GM18519 (cell line): ENCODE measurements at regions not wholly inside any gene's neighbourhood (a gene's known extent, or its start where the extent isn't known, plus 50 kb on each side); places are given as distances from the start of the nearest gene placed in this dataset.
A peak's percentile ranks its signal among the peaks of the same experiment; 100 is the strongest.

ENCODE experiments used
- ATAC-seq: cut with Tn5 transposase; IDR thresholded peaks from one replicate; pipeline ENCODE4 v1.9.1; 2021; ENCODE audit warnings: mild to moderate bottlenecking, moderate library complexity; ENCODE audit not compliant: unreplicated experiment, low FRiP score

DNA sequence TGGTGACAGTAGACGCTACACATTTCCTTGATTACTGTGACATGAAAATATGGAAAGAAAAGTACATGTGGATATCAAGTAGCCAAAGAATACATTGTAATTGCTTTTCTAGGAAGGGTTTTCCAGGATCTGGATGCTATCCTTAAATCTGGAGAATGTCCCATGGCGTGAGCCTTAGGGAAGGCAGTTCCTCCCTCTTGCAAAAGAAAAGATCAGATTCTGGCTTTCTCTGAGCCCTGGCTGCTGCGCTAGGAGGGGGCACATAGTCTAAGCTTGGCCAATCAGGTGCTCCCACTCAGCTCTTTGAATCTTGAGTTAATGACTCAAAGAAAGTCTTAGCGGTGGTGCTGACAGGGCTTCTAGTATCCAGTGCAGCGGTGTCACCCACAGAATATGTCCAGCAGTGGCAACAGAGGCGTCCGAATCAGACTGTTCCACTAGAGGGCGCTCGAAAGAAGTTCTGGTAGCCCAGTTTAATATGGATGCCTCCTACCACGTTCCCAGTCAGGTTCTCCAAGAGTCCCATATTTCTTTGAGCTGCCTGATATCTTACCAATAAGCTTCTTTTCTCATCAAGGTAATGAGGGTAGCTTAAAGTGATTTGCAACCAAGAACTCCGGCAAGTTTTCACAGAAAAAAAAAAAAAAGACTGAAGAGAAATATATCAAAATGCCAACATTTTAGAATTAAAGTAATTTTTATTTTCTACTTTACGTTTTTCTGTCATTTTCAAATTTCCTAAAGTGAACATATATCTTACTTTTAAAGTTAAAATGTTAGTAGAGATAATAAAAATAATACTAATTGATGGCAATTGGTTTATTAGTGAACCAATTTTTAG lies 213.4 kb upstream of the S100G start:
- ATAC-seq: no peak

DNA sequence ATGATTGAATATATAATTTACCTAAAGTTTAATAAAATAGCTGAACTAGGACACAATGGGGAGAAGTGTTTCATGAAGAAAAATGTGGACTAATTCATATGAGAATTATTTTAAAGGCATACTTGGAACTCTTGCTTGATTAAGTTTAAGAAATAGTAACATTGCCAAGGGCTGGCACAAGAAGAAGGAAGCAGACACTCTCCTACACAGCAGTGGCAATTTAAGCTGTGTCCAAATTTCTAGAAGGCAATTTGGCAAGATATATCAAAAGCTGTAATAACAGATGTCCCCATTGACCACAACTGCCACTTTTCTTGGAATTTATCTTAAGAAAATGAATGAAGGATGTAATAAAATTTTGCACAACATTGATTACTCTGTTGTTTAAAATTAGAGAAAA lies 209.5 kb upstream of the S100G start:
- ATAC-seq: no peak

DNA sequence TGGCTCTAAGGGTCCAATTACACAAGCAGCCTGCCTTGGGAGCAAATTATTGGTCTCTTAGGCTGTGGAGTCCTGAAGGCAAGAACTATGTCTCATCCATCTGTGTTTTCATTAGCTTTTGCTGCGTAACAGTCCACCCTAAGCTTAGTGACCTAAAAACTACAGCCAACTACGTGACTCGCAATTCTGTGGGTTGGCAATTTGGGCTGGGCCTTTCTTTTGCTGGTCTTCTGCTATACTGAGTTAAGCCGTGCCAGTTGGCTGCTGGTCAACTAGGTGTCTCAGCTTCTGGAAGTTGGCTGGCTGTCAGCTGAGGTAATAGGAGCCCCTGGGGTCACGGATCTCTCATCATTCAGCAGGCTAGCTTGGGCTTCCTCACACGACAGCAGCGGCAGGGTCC lies 205.6 kb upstream of the S100G start:
- ATAC-seq: no peak

DNA sequence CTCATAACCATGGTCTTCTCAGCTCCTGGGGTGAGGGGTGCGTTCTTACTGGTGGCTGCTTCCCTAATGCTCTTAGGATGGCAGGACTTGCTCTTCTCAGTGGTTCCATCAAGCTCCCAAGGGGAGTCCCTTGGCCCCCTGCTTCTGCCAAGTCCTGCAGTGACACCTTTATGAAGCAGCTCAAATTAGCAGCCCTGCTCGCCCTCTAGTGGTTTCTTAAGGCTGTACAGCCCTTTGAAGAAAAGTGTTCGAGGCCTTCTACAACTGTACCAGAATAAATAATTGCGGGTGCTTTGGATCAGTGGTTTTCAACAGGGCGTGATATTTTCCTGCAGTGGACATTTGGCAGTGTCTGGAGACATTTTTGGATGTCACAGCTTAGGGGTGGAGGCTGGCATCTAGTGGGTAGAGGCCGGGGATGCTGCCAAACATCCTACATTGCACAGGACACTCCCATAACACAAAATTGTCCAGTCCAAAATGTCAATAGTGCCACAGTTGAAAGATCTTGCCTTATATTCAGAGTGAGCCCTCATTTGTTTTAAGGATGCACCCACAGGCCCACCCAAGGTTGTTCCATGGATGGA lies 204.7 kb upstream of the S100G start:
- peak; percentile 67 for ATAC-seq

DNA sequence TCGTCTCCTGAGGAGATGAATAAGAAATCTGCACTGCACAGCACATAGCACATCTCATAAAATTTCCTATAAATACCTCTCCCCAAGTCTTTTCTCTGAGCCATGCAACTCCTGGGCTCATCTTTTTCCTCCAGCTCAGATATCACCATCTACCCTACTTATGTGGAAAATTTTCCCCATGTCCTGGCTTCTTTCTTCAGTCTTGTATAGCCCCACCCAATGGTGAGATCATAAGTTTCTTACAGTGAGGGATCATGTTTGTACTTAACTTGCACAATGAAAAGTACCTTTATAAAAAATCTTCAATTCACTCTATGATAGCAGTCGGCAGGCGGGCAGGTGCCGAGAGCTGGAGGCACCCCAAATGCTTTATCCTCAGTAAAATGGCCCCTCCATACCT lies 198.6 kb upstream of the S100G start:
- no peak for ATAC-seq

DNA sequence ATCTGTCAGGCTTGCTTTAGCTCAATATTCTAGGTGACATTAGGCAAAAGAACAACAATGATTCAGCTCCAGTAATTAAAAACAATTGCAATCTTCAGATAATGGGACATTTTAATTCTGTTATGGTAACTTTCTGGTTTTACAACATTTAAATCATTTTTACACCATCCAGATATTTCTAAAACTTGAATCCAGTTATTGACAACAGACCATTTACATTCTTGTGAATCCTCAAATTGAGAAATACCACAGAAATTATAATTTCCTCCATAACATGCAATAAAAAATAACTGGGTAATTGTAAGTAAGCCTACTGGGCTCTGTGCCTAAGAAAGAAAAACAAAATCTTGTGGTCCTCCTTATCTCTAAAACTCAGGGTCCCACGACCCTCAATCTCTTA lies 195.0 kb upstream of the S100G start:
- no peak for ATAC-seq

DNA sequence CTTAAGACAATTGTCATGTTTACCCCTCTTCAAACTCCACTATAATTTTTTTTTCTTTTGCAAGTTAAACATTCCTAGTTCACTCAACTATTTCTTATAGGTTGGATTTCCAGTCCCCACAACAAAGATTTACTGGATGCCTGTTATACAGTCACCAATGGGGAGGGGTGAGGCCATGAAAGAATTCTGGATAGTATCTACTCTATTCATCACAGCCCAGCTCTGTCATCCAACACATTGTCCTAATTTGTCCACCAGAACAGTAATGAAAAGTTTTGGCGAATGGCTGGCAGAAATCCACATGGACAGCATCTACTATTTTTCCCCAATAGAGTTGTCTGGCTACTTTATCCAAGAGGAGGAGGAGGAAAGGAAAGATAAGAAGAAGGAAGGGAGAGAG lies 192.7 kb upstream of the S100G start:
- no peak for ATAC-seq

DNA sequence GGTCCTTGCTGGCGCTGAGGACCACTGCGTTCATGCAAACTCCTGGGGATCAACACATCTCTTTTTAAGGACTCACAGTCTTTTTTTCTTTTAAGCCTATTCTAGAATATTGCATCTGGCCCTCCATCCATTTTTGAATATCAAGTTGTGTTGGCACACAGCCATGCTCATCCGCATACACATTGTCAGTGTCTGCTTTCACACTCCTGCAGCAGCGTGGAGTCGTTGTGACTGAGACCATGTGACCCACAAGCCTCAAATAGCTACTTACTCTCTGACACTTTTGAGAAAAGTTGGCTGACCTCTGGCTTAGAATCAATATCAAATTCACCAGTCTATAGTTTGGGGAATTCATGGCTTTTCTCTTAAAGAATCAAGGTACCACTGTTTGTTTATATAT lies 191.8 kb upstream of the S100G start:
- ATAC-seq: no peak

DNA sequence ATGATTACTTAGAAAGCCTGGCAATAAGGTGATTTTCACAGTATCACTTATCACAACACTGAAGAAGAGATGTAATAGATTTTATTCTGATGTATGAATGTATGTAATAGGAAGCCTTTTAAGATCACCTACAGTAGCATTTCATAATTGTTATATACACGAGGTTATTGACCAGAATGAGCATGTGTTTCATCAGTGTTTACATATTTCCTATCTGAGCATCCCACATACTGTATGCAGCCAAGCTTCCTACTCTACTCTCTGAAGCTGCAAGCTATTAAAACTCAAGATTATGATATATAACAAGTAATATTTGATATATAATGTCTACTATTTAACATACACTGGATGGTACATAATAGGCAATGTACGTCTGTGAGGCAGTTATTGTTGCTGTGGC lies 190.9 kb upstream of the S100G start:
- no peak for ATAC-seq

DNA sequence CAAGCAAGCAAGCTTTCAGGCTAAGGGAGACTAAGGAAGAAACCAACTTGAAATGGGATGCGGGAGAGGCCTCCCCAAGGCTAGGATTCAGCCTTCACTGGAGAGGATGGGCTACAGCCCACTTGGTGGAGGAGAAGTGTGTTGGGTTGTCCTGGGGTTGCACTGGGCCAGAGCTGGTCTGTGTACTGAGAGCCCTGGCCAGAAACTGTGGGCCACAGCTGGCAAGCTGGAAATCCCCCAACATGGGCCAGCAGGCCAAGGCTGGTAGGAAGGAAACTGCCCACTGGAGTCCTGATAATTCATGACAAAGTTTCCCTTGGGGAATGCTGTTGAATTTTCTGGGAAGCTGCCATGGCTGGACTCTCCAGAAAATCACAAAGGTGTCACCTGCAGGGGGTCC lies 188.0 kb upstream of the S100G start:
- ATAC-seq: no peak

DNA sequence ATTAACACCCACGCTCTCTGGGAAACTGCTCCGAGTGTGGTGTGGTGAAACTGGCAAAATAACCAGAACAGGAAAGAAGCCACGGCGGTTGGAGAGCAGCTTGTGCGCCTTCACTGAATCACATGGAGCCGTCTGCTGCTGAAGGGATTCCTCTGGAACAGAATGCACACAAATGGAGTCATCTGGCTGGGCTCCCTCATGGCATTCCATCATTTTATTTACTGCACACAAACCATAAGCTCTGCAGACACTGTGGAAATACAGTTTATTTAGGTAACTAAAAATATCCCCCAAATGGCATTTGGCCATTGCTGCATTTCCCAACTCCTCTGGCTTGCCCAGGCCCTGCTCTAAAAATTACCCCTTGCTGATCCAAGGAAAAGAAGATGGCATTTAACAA lies 187.0 kb upstream of the S100G start:
- no peak for ATAC-seq

DNA sequence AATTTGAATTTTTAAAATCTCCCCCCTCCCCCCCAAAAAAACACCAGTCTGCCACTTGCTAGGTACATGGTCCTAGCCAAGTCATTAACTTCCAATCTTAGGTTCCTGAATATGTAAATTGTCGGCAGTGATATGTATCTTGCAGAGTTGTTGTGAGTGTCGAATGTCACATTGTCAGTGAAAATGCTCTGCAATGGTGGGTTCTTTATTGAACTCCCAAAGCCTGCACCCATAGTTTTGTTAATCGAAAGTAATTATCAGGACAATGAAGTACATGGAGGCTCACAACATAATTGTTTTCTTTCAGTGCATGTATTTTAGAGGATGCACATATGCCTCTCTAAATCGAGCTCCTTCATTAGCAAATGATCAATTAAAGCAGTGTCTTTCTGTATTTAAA lies 185.6 kb upstream of the S100G start:
- no peak for ATAC-seq

DNA sequence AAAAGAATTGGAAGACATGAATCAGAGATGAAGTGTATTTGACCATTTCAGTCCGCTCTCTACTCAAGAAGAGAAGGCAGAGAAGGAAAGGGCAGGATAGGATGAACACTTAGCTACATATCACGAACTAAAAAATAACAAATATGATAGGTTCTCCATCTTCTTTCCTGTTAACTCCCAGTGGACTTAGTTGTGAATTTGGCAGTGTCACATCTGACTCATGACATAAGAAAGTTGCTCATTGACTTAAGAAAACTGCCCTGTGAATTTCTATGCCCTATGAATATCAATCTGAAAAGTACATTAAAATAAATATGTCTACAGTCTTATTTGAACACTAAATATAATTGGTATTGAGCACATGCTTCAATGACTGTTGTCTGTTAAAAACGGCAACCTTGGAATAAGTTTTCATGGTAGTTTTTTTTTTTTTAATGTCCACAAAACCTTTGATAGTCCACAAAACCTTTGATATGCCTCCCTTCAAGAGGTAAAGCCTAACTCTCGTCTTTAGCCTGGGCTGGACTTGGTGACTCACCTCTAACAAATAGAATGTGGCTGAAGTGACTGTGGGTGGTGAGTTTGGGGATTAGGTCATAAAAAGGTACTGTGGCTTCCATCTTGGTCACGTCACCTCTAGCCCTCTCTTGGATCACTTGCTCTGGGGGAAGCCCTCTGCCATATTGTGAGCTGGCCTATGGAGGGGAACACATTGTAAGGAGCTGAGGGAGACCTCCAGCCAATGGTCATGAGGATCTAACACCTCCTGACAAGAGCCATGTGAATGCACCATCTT lies 184.7 kb upstream of the S100G start:
- ATAC-seq: no peak

DNA sequence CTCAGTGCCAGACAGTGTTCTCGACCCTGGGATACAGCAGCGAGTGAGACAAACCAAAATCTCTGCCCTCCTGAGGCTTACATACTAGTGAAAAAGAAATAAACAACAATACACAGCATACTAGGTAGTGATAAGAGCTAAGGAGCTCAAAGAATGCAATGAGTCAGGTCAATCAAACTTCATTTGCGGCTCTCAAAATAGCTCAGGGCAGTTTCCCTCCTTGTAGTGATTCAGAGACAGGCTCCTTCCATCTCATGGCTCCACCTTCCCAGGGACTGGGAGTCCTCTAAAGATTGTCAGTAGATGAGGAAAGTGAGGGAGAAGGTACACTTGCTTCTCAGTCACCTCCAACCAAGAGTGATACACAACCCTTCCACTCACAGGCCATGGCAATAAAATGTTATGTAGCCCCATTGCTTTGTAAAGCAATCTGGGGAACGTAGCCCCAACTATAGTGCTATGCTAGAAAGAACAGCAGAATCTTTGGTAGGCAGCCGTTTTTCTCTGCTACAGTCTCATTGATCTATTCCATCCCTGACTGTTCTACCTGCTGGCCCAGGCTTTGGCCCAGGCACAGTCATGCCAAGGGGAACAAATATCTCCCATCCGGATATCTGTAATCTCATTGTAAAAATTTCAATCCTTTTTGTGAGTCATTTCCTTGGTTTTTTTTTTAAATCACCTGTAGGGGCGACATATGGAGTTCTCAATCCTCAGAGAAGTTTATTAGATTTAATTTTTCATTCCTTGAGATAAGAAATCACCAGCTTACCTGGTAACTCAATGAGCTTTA lies 183.1 kb upstream of the S100G start:
- ATAC-seq: no peak

DNA sequence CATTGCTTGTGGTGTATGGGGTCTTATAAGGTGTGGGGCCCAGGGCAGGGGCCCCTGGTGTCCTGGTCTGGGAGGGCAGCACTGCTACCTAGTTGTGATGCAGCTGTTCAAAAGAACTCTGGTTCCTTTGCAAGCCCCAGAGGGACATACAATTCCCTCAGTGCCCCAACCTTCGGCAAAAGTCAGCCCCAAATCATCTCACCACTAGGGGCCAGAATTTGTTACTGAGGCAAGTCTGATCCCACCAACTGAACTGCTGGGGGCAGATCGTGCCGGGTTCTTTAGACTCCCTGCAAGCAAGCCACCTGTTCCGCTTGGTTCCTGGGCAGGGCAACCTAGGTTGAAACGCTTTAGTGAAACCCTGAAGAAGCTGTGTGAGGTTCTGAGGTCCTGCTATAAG lies 180.1 kb upstream of the S100G start:
- no peak for ATAC-seq

DNA sequence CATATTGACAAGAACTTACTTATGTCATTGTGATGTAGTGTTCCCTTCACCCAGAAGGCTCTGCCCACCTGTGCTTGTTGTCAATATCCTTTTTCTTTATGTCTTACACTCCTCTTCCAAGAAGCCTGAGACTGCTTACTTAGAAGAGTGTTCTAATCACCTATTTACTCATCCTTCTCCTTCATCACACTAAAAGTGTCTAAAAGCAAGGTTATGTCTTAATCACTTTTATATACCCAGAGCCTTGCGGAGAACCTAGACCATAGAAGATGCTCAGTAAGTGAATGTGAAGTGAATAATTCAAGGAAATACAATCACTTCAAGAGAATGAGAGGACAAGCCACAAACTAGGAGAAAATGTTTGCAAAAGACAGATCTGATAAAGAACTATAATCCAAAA lies 177.6 kb upstream of the S100G start:
- no peak for ATAC-seq

DNA sequence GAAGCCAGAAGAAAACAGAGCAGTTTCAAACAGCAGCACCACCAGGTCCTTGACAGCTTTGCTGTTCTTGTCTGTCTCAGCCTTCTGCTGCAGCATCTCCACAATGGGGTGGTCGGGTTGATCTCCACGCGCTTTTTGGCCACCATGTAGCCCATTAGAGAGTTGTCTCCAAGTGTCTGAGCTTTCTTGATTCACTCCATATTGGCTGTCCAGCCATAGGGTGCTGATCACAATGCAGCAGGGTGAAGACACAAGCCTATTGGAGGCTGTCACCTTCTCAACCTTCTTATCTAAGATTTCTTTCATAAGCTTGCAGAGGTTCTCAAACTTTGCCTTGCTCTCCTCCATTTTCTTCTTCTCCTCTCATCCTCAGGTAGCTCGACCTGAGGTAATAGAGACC lies 175.4 kb upstream of the S100G start:
- ATAC-seq: no peak

DNA sequence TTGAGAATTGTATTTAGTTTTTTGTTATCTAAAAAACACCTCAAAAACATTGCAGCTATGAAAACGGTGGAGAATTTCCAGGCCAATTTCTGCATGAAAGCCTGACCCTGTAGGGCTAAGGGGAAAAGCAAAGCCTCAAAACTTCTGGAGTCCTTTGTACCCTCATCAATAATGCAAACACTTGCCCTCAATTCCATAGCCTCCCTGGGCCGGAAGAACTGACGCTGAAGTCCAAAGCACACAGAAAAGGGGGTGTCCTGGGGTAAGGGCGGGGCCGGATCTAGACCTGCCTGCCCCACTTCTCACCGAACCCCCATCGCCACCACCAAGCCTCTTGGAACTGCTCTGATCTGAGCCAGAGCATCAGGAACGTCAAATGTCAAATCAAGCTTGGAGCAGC lies 173.9 kb upstream of the S100G start:
- ATAC-seq: no peak

DNA sequence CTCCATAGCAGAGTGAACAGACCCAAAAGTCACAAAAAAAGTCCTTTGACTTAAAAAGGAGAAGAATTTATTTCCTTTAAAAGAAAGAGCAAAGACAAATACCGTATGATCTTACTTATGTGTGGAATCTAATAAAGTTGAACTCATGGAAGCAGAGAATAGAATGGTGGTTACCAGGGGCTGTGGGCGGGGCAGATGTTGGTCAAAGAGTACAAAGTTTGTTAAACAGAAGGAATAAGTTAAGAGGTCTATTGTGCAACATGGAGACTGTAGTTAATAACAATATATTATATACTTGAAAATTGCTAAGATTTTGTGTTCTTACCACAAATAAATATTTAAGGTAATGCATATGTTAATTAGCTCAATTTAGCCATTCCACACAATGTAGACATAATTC lies 173.3 kb upstream of the S100G start:
- no peak for ATAC-seq

DNA sequence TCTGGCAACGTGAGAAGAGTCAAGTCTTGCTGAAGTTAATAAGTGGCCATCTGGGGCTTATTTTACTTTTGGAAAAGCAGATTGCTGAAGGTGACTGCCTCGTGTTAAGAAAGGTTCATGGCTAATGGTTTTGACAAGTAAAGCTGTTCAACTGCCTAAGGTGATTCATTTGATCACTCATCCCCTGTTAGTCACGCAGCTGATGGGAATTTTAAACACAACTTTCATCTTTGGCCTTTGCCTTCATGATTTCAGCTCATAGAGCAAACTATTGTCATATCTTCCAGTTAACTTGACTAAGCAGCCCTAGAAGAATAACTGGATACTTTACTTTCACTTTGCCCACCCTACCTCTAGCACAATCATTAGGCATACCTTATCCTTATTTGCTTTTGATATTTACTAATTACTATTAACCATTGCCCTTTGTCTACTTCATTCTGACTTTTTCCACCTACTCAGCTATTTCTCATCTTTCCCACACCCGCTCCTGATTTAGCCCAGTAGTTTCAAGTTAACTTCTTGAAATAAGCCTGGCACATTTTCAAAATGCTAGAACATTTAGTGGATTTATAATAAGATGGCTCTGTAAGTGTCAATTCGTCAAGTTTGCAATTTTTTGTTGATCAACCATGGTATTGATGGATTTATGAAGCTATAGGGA lies 170.6 kb upstream of the S100G start:
- ATAC-seq: no peak
